ENCODE measurements at regions not wholly inside any gene's neighbourhood (a gene's known extent, or its start where the extent isn't known, plus 50 kb on each side); places are given as distances from the start of the nearest gene placed in this dataset.
"Not testable (repeated sequence)": the region's sequence is repeated elsewhere in the genome, so short reads cannot be mapped to it uniquely, and the experiment has no call there.

GRCh38 chr5:167918813-167919483, 372.5 kb upstream of the WWC1 start:
- no peak for DNase-seq

GRCh38 chr5:167920589-167920988, 370.9 kb upstream of the WWC1 start:
- no peak for DNase-seq

- no peak for DNase-seq
Observed at GRCh38 chr5:167921796-167922195, 369.6 kb upstream of the WWC1 start.

- DNase-seq: no peak
Observed at GRCh38 chr5:167923396-167923795, 368.0 kb upstream of the WWC1 start.

- DNase-seq: no peak
Observed at GRCh38 chr5:167929841-167930240, 361.6 kb upstream of the WWC1 start.

- DNase-seq: peak; percentile 10
Observed at GRCh38 chr5:167934551-167934971, 356.9 kb upstream of the WWC1 start.

- no peak for DNase-seq
Observed at GRCh38 chr5:167936022-167936421, 355.4 kb upstream of the WWC1 start.

GRCh38 chr5:167936944-167937634, 354.4 kb upstream of the WWC1 start:
- no peak for DNase-seq

GRCh38 chr5:167937635-167937998, 353.8 kb upstream of the WWC1 start:
- DNase-seq: no peak

GRCh38 chr5:167939686-167940085, 351.8 kb upstream of the WWC1 start:
- DNase-seq: no peak

GRCh38 chr5:167940911-167941310, 350.5 kb upstream of the WWC1 start:
- DNase-seq: no peak

GRCh38 chr5:167941556-167941955, 349.9 kb upstream of the WWC1 start:
- DNase-seq: not testable (repeated sequence)

GRCh38 chr5:167943343-167943742, 348.1 kb upstream of the WWC1 start:
- DNase-seq: no peak

- DNase-seq: no peak
Observed at GRCh38 chr5:167944121-167944852, 347.2 kb upstream of the WWC1 start.

GRCh38 chr5:167945542-167946384, 345.7 kb upstream of the WWC1 start:
- DNase-seq: no peak

GRCh38 chr5:167947306-167947705, 344.1 kb upstream of the WWC1 start:
- DNase-seq: no peak

- DNase-seq: no peak
Observed at GRCh38 chr5:167948251-167948650, 343.2 kb upstream of the WWC1 start.

- no peak for DNase-seq
Observed at GRCh38 chr5:167949435-167949834, 342.0 kb upstream of the WWC1 start.

- no peak for DNase-seq
Observed at GRCh38 chr5:167950126-167950721, 341.2 kb upstream of the WWC1 start.

GRCh38 chr5:167951116-167951515, 340.3 kb upstream of the WWC1 start:
- DNase-seq: no peak

- no peak for DNase-seq
Observed at GRCh38 chr5:167952278-167952995, 339.0 kb upstream of the WWC1 start.
